Hepatocyte (in vitro differentiated cells): ENCODE measurements at regions not wholly inside any gene's neighbourhood (a gene's known extent, or its start where the extent isn't known, plus 50 kb on each side); places are given as distances from the start of the nearest gene placed in this dataset.

Source experiments
- DNase-seq: peaks from one replicate; pipeline ENCODE4 v3.0.0-alpha.2; 2016; ENCODE audit warnings: low spot score
- H2AFZ ChIP-seq: fragments of 200-600 bp; sonication (generic); 2 replicates; pipeline ENCODE4 v1.6.0; 2016; ENCODE audit warnings: antibody characterized with exemption, mild to moderate bottlenecking
- H3K27ac ChIP-seq: fragments of 200-600 bp; sonication (generic); 2 replicates; pipeline ENCODE4 v1.5.1; 2016; ENCODE audit warnings: mild to moderate bottlenecking
- H3K27me3 ChIP-seq: fragments of 200-600 bp; sonication (generic); 2 replicates; pipeline ENCODE4 v1.6.1; 2016
- H3K36me3 ChIP-seq: fragments of 200-600 bp; sonication (generic); replicated peaks from 2 replicates; pipeline ENCODE4 v1.5.1; 2016; ENCODE audit warnings: low read depth; ENCODE audit not compliant: insufficient read depth
- H3K4me1 ChIP-seq: fragments of 200-600 bp; sonication (generic); 2 replicates; pipeline ENCODE4 v1.5.1; 2016; ENCODE audit warnings: mild to moderate bottlenecking, moderate library complexity; ENCODE audit not compliant: insufficient read depth
- H3K4me2 ChIP-seq: fragments of 200-600 bp; sonication (generic); 2 replicates; pipeline ENCODE4 v1.6.0; 2016
- H3K4me3 ChIP-seq: fragments of 200-600 bp; sonication (generic); 2 replicates; pipeline ENCODE4 v1.5.1; 2016; ENCODE audit warnings: mild to moderate bottlenecking
- H3K79me2 ChIP-seq: fragments of 200-600 bp; sonication (generic); 2 replicates; pipeline ENCODE4 v1.6.0; 2017; ENCODE audit warnings: mild to moderate bottlenecking
- H3K9me2 ChIP-seq: fragments of 200-600 bp; sonication (generic); replicated peaks from 2 replicates; pipeline ENCODE4 v1.6.0; 2017; ENCODE audit warnings: mild to moderate bottlenecking; ENCODE audit not compliant: insufficient read depth
- H3K9me3 ChIP-seq: fragments of 200-600 bp; sonication (generic); 2 replicates; pipeline ENCODE4 v1.5.1; 2016; ENCODE audit warnings: low read depth, mild to moderate bottlenecking
- H4K20me1 ChIP-seq: fragments of 200-600 bp; sonication (generic); 2 replicates; pipeline ENCODE4 v1.6.0; 2016; ENCODE audit warnings: mild to moderate bottlenecking; ENCODE audit not compliant: insufficient read depth, poor library complexity, severe bottlenecking
- CTCF ChIP-seq: fragments of 200-600 bp; sonication (generic); IDR thresholded peaks from 2 replicates; pipeline ENCODE4 v1.5.1; 2016; ENCODE audit warnings: antibody characterized with exemption, mild to moderate bottlenecking; ENCODE audit not compliant: poor library complexity
- EZH2 ChIP-seq: fragments of 200-600 bp; sonication (generic); IDR thresholded peaks from 2 replicates; pipeline ENCODE4 v1.6.1; 2016; ENCODE audit warnings: antibody characterized with exemption, mild to moderate bottlenecking, borderline replicate concordance
- EZH2phosphoT487 ChIP-seq: fragments of 200-600 bp; sonication (generic); IDR thresholded peaks from one replicate; pipeline ENCODE4 v1.6.1; 2018; ENCODE audit warnings: antibody characterized with exemption, mild to moderate bottlenecking, low read depth, moderate library complexity; ENCODE audit not compliant: unreplicated experiment, severe bottlenecking
- WGBS: methylation state at CpG from one replicate; pipeline ENCODE4 v1.1.6; 2016; ENCODE audit warnings: low lambda C conversion rate; ENCODE audit errors: missing lambda C conversion rate; 5-methylcytosine and 5-hydroxymethylcytosine counted together

GRCh38 chr17:64771980-64772844 lies 110.1 kb upstream of the SMURF2 start:
- peaks cover 21% of the 10 kb centered on the region for H3K79me2 ChIP-seq
- H3K27me3 ChIP-seq: peaks cover 1% of the 10 kb centered on the region
- H3K9me2 ChIP-seq: no peaks in the 10 kb centered on the region
- H2AFZ ChIP-seq: no peak overlapping the region
- DNase-seq: no peak
- TF ChIP-seq EZH2phosphoT487: no peak
- TF ChIP-seq CTCF: no peak
- TF ChIP-seq EZH2: no peak
- H3K36me3 ChIP-seq: no peaks in the 10 kb centered on the region
- peaks cover 6% of the 10 kb centered on the region for H3K4me1 ChIP-seq
- H3K9me3 ChIP-seq: no peaks in the 10 kb centered on the region
- no peak overlapping the region for H3K27ac ChIP-seq
- peak overlapping the region; percentile 81 for H3K4me2 ChIP-seq
- no peaks in the 10 kb centered on the region for H4K20me1 ChIP-seq
- no peak overlapping the region for H3K4me3 ChIP-seq
- 86% methylated on average over 5 of the region's 5 CpGs for WGBS

- H3K4me3 ChIP-seq: no peak overlapping the region
- peaks cover 24% of the 10 kb centered on the region for H3K79me2 ChIP-seq
- H3K27ac ChIP-seq: no peak overlapping the region
- no peaks in the 10 kb centered on the region for H3K9me2 ChIP-seq
- H3K36me3 ChIP-seq: no peaks in the 10 kb centered on the region
- WGBS: 95% methylated on average over 7 of the region's 7 CpGs
- no peak for TF ChIP-seq CTCF
- TF ChIP-seq EZH2: no peak
- TF ChIP-seq EZH2phosphoT487: no peak
- no peak overlapping the region for H2AFZ ChIP-seq
- no peak for DNase-seq
- no peak overlapping the region for H3K4me2 ChIP-seq
- no peaks in the 10 kb centered on the region for H4K20me1 ChIP-seq
- H3K9me3 ChIP-seq: no peaks in the 10 kb centered on the region
- peaks cover 3% of the 10 kb centered on the region for H3K4me1 ChIP-seq
- H3K27me3 ChIP-seq: no peaks in the 10 kb centered on the region
Measured at GRCh38 chr17:64769712-64770111, 107.6 kb upstream of the SMURF2 start.

GRCh38 chr17:64767269-64767997 lies 105.3 kb upstream of the SMURF2 start:
- H4K20me1 ChIP-seq: no peaks in the 10 kb centered on the region
- no peak for TF ChIP-seq CTCF
- H3K27me3 ChIP-seq: no peaks in the 10 kb centered on the region
- H3K9me2 ChIP-seq: no peaks in the 10 kb centered on the region
- no peak for DNase-seq
- no peaks in the 10 kb centered on the region for H3K4me1 ChIP-seq
- H2AFZ ChIP-seq: no peak overlapping the region
- H3K4me2 ChIP-seq: no peak overlapping the region
- H3K9me3 ChIP-seq: no peaks in the 10 kb centered on the region
- no peak overlapping the region for H3K27ac ChIP-seq
- H3K4me3 ChIP-seq: no peak overlapping the region
- H3K36me3 ChIP-seq: no peaks in the 10 kb centered on the region
- peaks cover 21% of the 10 kb centered on the region for H3K79me2 ChIP-seq
- whole genome bisulfite sequencing: 96% methylated on average over 11 of the region's 11 CpGs
